IPS-18a (cell line): ENCODE measurements at regions not wholly inside any gene's neighbourhood (a gene's known extent, or its start where the extent isn't known, plus 50 kb on each side); places are given as distances from the start of the nearest gene placed in this dataset.

ENCODE experiments used
- H3K27ac ChIP-seq: one replicate; pipeline ENCODE4 v1.5.1; 2013; ENCODE audit warnings: low read length
- H3K27me3 ChIP-seq: one replicate; pipeline ENCODE4 v1.6.1; 2013; ENCODE audit warnings: mild to moderate bottlenecking, low read length; ENCODE audit not compliant: control insufficient read depth, insufficient read depth
- H3K36me3 ChIP-seq: one replicate; pipeline ENCODE4 v1.6.1; 2013; ENCODE audit warnings: low read depth, low read length; ENCODE audit not compliant: control insufficient read depth
- H3K4me1 ChIP-seq: one replicate; pipeline ENCODE4 v1.6.1; 2013; ENCODE audit warnings: low read depth, low read length; ENCODE audit not compliant: control insufficient read depth
- H3K4me3 ChIP-seq: one replicate; pipeline ENCODE4 v1.5.1; 2013; ENCODE audit warnings: low read length
- H3K9ac ChIP-seq: one replicate; pipeline ENCODE4 v1.6.1; 2013; ENCODE audit warnings: mild to moderate bottlenecking, low read length, moderate library complexity
- H3K9me3 ChIP-seq: one replicate; pipeline ENCODE4 v1.6.1; 2013; ENCODE audit warnings: low read depth, low read length; ENCODE audit not compliant: control insufficient read depth

DNA sequence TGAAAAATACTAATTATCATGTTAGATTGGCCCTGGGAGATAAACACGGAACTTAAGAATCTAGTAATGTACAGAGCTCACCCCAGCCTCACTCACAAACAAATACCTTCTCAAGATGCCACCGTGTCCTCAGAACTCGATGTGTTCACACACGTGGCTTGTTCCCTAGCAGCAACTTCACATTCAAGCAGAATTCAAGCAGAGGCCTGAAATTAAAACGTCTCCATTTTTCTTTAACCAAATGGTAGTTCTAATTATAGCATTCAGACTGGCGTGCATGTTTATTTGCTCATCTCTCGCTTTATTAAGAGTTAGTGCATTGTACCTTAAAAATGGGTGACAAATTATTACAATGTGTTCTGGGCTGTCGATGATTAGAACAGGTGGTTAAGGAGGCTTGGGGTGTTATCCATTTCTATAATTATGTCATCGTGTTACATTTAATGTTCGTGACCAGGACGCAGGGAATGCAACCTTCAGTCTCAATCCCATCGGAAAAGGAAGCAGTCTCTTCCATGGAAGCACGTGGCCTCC is 57.3 kb upstream of the SLC66A3 start:
- H3K27ac ChIP-seq: no peak overlapping the region
- peaks cover 1% of the 10 kb centered on the region for H3K4me1 ChIP-seq
- H3K4me3 ChIP-seq: no peak overlapping the region
- H3K9ac ChIP-seq: no peak overlapping the region
- H3K27me3 ChIP-seq: no peaks in the 10 kb centered on the region
- H3K36me3 ChIP-seq: no peaks in the 10 kb centered on the region
- H3K9me3 ChIP-seq: no peaks in the 10 kb centered on the region

GRCh38 chr2:11099122-11100065 is 55.9 kb upstream of the SLC66A3 start:
- no peaks in the 10 kb centered on the region for H3K9me3 ChIP-seq

DNA sequence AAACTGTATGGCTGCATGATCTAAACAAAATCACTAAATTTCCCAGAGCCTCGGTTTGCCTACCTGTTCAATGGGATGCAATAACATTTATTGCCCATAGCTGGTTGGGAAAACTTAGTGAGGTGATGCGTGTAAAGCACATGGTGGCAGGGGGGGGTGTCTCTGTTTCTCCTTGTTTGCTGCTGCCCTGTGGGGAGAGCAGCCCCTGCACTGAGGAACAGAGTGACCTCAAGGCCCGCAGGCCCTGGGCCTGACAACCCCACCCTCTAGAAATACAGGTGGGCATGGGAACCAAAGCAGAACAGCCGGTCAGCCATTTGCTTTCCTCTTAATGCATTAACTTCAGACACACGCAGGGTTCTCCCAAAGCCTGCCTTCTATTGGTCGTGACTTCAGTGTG is 55.1 kb upstream of the SLC66A3 start:
- no peak overlapping the region for H3K27ac ChIP-seq
- H3K36me3 ChIP-seq: no peaks in the 10 kb centered on the region
- H3K27me3 ChIP-seq: no peaks in the 10 kb centered on the region
- H3K4me1 ChIP-seq: no peaks in the 10 kb centered on the region
- H3K4me3 ChIP-seq: no peak overlapping the region
- no peaks in the 10 kb centered on the region for H3K9me3 ChIP-seq
- no peak overlapping the region for H3K9ac ChIP-seq

More at GRCh38 chr2:11099122-11100065, 55.9 kb upstream of the SLC66A3 start:
- no peak overlapping the region for H3K27ac ChIP-seq
- no peaks in the 10 kb centered on the region for H3K36me3 ChIP-seq
- no peak overlapping the region for H3K4me3 ChIP-seq
- no peaks in the 10 kb centered on the region for H3K4me1 ChIP-seq
- no peak overlapping the region for H3K9ac ChIP-seq
- H3K27me3 ChIP-seq: no peaks in the 10 kb centered on the region

GRCh38 chr2:11100976-11101375 is 54.3 kb upstream of the SLC66A3 start:
- H3K36me3 ChIP-seq: no peaks in the 10 kb centered on the region
- no peaks in the 10 kb centered on the region for H3K27me3 ChIP-seq
- H3K9me3 ChIP-seq: no peaks in the 10 kb centered on the region
- H3K27ac ChIP-seq: no peak overlapping the region
- no peak overlapping the region for H3K9ac ChIP-seq
- no peak overlapping the region for H3K4me3 ChIP-seq
- H3K4me1 ChIP-seq: no peaks in the 10 kb centered on the region

DNA sequence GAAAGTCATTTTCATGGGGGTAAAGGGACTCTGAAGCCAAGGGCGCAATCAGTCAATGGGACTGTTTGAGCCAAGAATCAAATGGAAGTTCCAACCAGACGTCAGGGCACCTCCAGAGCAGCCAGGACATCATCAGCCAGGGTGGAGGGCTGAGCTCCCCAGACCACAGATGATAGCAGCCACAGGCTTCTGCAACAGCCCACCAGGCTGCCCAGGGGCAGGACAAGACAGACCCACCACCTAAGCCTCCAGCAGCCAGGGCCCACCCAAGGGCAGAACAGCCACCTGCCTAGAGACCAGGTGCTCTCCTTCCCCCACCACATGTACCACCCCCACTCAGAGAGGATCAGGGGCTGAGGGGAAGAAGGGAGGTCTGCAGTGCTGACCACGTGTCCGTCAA is 53.8 kb upstream of the SLC66A3 start:
- Histone ChIP-seq H3K4me1 (no peaks in the 10 kb centered on the region), H3K36me3 (no peaks in the 10 kb centered on the region), H3K9ac (no peak overlapping the region), H3K4me3 (no peak overlapping the region), H3K27ac (no peak overlapping the region), H3K9me3 (no peaks in the 10 kb centered on the region), H3K27me3 (no peaks in the 10 kb centered on the region)

DNA sequence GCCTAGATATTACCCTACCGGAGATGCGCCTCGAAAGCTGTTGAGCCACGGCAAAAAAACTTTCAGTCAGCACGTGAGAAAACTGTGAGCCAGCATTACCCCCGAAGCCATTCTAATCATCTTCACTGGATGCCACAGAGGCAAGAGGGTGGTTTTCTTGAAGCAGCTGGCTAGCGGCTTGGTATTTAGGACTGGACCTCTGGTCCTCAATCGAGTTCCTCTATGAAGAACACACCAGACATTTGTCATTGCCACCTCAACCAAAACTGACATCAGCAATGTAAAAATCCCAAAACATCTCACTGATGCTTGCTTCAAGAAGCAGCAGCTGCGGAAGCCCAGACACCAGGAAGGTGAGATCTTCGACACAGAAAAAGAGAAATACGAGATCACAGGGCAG is 52.8 kb upstream of the SLC66A3 start:
- Histone ChIP-seq H3K4me3 (no peak overlapping the region), H3K9ac (no peak overlapping the region), H3K36me3 (no peaks in the 10 kb centered on the region), H3K9me3 (no peaks in the 10 kb centered on the region), H3K4me1 (no peaks in the 10 kb centered on the region), H3K27ac (no peak overlapping the region), H3K27me3 (no peaks in the 10 kb centered on the region)

DNA sequence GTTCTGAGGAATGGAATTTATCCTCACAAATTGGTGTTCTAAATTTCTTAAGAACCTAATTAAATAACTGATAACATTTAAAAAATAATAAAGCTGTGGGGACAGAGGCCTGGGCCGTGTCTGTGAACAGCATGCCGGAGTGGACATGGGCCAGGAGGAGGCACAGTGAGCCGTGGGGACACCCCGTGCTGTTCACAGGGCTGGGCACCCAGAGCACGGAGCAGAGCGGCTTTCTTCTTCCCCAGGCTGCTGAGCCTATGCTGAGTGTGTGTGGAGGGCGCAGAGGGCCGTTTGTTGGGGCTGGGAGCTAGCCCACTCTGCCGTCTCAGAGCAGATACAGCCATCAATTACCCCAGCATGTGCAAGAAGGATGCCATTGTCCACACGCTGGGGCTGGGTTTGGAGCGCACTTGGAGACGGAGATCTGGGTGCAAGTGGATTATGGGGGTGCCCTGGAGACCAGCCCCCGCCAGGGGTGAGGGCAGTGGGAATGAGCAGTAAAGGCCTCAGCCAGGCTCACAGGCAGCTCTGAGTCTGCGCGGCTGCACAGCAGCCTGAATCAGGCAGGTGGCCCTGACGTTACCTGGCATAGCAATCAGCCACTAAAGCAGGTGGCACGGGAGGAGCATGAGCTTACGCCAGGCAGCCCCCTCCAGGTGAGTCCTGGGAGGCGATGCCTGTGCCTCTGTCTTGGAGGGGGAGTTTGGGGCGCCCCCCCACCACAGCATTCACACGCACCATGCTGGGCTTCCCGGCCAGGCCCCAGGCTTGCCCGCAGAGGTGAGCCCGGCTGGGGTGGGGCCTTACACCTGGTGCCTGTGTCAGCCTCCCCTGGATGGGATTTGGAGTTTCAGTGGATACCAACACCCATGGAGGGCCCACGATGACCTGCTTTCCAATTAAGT is 52.1 kb upstream of the SLC66A3 start:
- H3K27ac ChIP-seq: no peak overlapping the region
- no peaks in the 10 kb centered on the region for H3K36me3 ChIP-seq
- no peaks in the 10 kb centered on the region for H3K9me3 ChIP-seq
- H3K27me3 ChIP-seq: no peaks in the 10 kb centered on the region
- H3K9ac ChIP-seq: no peak overlapping the region
- no peak overlapping the region for H3K4me3 ChIP-seq
- no peaks in the 10 kb centered on the region for H3K4me1 ChIP-seq

DNA sequence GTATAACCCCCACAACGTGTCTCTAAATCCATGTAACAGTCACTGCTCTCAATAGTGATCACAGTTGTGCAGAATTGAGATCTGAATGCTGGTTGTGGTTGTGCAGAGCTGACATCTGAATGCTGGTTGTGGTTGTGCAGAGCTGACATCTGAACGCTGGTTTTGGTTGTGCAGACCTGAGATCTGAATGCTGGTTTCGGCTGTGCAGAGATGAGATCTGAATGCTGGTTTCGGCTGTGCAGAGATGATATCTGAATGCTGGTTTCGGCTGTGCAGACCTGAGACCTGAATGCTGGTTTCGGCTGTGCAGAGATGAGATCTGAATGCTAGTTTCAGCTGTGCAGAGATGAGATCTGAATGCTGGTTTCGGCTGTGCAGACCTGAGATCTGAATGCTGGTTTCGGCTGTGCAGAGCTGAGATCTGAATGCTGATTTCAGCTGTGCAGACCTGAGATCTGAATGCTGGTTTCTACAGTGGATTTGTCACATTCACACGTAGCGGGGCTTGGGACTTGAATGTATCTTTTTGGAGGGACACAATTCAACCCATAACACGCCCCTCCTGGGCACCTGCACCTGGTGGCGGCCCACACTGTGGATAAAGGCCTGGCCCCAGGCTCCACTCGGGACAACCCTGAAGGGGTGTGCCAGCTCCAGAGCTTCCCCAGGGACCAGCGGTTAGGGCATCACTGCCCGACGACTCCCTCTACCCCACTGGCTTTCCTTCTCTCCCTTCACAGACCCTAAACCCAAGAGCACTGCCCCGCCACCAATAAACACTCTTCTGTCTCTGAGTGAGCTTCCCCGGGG is 51.1 kb upstream of the SLC66A3 start:
- no peaks in the 10 kb centered on the region for H3K4me1 ChIP-seq
- H3K4me3 ChIP-seq: no peak overlapping the region
- H3K27ac ChIP-seq: no peak overlapping the region
- H3K9ac ChIP-seq: no peak overlapping the region
- no peaks in the 10 kb centered on the region for H3K9me3 ChIP-seq
- no peaks in the 10 kb centered on the region for H3K27me3 ChIP-seq
- H3K36me3 ChIP-seq: no peaks in the 10 kb centered on the region

DNA sequence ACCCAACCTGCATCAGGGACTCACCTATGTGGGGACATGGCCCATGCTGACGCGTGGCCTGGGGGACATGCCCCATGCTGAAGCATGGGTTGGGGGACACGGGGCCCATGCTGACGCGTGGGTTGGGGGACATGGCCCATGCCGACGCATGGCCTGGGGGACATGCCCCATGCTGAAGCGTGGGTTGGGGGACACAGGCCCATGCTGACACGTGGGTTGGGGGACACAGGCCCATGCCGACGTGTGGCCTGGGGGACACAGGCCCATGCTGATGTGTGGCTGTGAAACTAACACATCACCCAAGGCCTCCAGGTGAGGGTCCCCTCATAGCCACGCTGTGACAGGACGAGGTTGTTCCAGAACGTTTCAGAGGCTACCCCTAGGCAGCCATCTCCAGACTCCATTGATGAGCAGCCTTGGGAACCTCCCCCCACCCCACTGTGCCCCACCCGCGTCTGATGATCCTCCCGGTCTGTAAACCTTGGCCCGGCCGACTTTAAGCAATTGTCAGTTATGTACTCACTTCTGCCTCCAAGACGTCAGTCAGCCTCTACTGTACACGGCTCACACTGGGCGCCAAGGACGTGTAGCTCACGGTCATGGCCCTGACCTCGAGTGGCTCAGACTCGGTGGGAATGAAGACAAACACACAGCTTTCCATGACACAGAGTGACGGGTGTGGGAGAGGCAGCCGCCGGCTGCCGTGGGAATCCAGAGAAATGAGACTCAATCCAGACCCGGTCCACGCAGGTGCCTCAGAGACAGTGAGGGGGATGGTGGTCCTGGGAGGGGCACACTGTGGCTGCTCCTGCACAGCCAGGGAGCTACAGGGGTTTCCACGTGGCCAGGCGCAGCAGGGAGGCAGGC is 50.2 kb upstream of the SLC66A3 start:
- H3K4me1 ChIP-seq: no peaks in the 10 kb centered on the region
- H3K9ac ChIP-seq: no peak overlapping the region
- H3K27me3 ChIP-seq: no peaks in the 10 kb centered on the region
- H3K27ac ChIP-seq: no peak overlapping the region
- H3K4me3 ChIP-seq: no peak overlapping the region
- no peaks in the 10 kb centered on the region for H3K36me3 ChIP-seq
- no peaks in the 10 kb centered on the region for H3K9me3 ChIP-seq
